ENCODE measurements at regions not wholly inside any gene's neighbourhood (a gene's known extent, or its start where the extent isn't known, plus 50 kb on each side); places are given as distances from the start of the nearest gene placed in this dataset.

DNA sequence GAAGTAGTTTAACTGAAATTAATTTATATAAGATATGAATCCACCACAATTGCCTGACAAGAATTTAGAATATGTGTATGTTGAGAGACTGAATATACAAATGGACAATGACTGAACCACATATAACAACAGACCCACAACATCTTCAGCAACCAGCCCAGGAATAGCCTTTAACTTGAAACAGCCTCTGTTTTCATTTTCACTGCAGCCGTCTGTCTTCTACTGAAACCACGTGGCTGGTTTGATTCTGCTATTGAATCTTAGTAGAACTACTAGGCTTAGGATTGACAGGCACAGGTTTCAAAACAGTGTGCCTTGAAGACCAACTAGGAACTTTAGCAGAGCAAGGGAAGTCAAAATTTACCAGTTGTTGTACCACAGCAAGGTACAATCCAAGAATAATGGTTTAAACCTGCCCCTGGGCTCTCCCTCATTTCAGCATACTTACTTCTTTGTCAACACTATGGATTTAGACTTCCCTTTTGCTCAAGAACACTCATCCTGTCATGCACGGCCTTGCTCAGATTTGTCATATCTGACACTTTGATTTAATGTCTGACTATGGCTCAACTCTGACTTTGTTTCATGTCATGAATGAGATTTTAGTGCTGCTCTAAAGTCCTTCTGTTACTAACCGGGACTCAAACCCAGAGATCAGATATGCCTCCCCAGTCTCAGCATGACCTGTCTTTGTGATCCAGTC is 355.0 kb downstream of the KIF2B start (continued):
- TF ChIP-seq, protein P1, sequence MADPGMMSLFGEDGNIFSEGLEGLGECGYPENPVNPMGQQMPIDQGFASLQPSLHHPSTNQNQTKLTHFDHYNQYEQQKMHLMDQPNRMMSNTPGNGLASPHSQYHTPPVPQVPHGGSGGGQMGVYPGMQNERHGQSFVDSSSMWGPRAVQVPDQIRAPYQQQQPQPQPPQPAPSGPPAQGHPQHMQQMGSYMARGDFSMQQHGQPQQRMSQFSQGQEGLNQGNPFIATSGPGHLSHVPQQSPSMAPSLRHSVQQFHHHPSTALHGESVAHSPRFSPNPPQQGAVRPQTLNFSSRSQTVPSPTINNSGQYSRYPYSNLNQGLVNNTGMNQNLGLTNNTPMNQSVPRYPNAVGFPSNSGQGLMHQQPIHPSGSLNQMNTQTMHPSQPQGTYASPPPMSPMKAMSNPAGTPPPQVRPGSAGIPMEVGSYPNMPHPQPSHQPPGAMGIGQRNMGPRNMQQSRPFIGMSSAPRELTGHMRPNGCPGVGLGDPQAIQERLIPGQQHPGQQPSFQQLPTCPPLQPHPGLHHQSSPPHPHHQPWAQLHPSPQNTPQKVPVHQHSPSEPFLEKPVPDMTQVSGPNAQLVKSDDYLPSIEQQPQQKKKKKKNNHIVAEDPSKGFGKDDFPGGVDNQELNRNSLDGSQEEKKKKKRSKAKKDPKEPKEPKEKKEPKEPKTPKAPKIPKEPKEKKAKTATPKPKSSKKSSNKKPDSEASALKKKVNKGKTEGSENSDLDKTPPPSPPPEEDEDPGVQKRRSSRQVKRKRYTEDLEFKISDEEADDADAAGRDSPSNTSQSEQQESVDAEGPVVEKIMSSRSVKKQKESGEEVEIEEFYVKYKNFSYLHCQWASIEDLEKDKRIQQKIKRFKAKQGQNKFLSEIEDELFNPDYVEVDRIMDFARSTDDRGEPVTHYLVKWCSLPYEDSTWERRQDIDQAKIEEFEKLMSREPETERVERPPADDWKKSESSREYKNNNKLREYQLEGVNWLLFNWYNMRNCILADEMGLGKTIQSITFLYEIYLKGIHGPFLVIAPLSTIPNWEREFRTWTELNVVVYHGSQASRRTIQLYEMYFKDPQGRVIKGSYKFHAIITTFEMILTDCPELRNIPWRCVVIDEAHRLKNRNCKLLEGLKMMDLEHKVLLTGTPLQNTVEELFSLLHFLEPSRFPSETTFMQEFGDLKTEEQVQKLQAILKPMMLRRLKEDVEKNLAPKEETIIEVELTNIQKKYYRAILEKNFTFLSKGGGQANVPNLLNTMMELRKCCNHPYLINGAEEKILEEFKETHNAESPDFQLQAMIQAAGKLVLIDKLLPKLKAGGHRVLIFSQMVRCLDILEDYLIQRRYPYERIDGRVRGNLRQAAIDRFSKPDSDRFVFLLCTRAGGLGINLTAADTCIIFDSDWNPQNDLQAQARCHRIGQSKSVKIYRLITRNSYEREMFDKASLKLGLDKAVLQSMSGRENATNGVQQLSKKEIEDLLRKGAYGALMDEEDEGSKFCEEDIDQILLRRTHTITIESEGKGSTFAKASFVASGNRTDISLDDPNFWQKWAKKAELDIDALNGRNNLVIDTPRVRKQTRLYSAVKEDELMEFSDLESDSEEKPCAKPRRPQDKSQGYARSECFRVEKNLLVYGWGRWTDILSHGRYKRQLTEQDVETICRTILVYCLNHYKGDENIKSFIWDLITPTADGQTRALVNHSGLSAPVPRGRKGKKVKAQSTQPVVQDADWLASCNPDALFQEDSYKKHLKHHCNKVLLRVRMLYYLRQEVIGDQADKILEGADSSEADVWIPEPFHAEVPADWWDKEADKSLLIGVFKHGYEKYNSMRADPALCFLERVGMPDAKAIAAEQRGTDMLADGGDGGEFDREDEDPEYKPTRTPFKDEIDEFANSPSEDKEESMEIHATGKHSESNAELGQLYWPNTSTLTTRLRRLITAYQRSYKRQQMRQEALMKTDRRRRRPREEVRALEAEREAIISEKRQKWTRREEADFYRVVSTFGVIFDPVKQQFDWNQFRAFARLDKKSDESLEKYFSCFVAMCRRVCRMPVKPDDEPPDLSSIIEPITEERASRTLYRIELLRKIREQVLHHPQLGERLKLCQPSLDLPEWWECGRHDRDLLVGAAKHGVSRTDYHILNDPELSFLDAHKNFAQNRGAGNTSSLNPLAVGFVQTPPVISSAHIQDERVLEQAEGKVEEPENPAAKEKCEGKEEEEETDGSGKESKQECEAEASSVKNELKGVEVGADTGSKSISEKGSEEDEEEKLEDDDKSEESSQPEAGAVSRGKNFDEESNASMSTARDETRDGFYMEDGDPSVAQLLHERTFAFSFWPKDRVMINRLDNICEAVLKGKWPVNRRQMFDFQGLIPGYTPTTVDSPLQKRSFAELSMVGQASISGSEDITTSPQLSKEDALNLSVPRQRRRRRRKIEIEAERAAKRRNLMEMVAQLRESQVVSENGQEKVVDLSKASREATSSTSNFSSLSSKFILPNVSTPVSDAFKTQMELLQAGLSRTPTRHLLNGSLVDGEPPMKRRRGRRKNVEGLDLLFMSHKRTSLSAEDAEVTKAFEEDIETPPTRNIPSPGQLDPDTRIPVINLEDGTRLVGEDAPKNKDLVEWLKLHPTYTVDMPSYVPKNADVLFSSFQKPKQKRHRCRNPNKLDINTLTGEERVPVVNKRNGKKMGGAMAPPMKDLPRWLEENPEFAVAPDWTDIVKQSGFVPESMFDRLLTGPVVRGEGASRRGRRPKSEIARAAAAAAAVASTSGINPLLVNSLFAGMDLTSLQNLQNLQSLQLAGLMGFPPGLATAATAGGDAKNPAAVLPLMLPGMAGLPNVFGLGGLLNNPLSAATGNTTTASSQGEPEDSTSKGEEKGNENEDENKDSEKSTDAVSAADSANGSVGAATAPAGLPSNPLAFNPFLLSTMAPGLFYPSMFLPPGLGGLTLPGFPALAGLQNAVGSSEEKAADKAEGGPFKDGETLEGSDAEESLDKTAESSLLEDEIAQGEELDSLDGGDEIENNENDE (IDR thresholded peaks at IDR 0.05; ENCODE audit: insufficient replicate concordance, low read length) = no peak
- TF ChIP-seq, protein P2, sequence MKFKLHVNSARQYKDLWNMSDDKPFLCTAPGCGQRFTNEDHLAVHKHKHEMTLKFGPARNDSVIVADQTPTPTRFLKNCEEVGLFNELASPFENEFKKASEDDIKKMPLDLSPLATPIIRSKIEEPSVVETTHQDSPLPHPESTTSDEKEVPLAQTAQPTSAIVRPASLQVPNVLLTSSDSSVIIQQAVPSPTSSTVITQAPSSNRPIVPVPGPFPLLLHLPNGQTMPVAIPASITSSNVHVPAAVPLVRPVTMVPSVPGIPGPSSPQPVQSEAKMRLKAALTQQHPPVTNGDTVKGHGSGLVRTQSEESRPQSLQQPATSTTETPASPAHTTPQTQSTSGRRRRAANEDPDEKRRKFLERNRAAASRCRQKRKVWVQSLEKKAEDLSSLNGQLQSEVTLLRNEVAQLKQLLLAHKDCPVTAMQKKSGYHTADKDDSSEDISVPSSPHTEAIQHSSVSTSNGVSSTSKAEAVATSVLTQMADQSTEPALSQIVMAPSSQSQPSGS (IDR thresholded peaks at IDR 0.05; ENCODE audit: low read length) = no peak
- TF ChIP-seq, protein P3, sequence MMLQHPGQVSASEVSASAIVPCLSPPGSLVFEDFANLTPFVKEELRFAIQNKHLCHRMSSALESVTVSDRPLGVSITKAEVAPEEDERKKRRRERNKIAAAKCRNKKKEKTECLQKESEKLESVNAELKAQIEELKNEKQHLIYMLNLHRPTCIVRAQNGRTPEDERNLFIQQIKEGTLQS (IDR thresholded peaks at IDR 0.05; ENCODE audit: insufficient read depth, low read depth, low read length) = no peak
- TF ChIP-seq KDM4A (IDR thresholded peaks at IDR 0.05; ENCODE audit: low read depth, low read length, severe bottlenecking) (no peak), KDM5A (IDR thresholded peaks at IDR 0.05; ENCODE audit: low read length) (no peak), RFX5 (IDR thresholded peaks at IDR 0.05; ENCODE audit: borderline replicate concordance, low read depth, low read length) (no peak)
